H1 (cell line): ENCODE measurements at regions not wholly inside any gene's neighbourhood (a gene's known extent, or its start where the extent isn't known, plus 50 kb on each side); places are given as distances from the start of the nearest gene placed in this dataset.

Source experiments
- CTCF ChIA-PET: fragments of 300-600 bp; sonication (Branson Sonifier 250); formaldehyde crosslinking; loops from one replicate; lab custom pipeline; 2021; ENCODE audit not compliant: partially characterized antibody; lab: Charles Lee
- POLR2A ChIA-PET: fragments of 300-600 bp; sonication (Branson Sonifier 250); formaldehyde crosslinking; loops from one replicate; lab custom pipeline; 2021; ENCODE audit warnings: inconsistent platforms; ENCODE audit not compliant: partially characterized antibody; lab: Charles Lee
- DNase-seq, 2 experiments: peaks; one replicate each; pipeline versions ENCODE4 v3.0.0 to v3.0.0-alpha.2; 2010 to 2022; ENCODE audit warnings: low spot score in 2 of 2, low read depth in 1 of 2, mixed read lengths in 1 of 2
- FAIRE-seq: peaks from 2 replicates; lab custom pipeline; 2011; peaks lifted over from hg19 to GRCh38; lab: Jason Lieb, UNC
- H2AFZ ChIP-seq: 2 replicates; pipeline ENCODE4 v1.8.1; 2012; ENCODE audit warnings: low read length, inconsistent platforms
- H2AK5ac ChIP-seq: 2 replicates; pipeline ENCODE4 v1.6.1; 2013; ENCODE audit warnings: low read depth, low read length
- H2BK120ac ChIP-seq: replicated peaks from 2 replicates; pipeline ENCODE3; 2013; ENCODE audit warnings: low read depth, low read length, inconsistent platforms
- H2BK12ac ChIP-seq: 2 replicates; pipeline ENCODE4 v1.6.1; 2013; ENCODE audit warnings: low read depth, low read length
- H2BK15ac ChIP-seq: 2 replicates; pipeline ENCODE4 v1.6.1; 2013; ENCODE audit warnings: low read length
- H2BK20ac ChIP-seq: 2 replicates; pipeline ENCODE4 v1.6.1; 2013; ENCODE audit warnings: low read length
- H2BK5ac ChIP-seq: 2 replicates; pipeline ENCODE4 v1.6.1; 2013; ENCODE audit warnings: low read depth, low read length
- H3K14ac ChIP-seq: 2 replicates; pipeline ENCODE4 v1.6.1; 2013; ENCODE audit warnings: inconsistent platforms; ENCODE audit not compliant: insufficient read length
- H3K18ac ChIP-seq: 2 replicates; pipeline ENCODE4 v1.6.1; 2013; ENCODE audit warnings: low read length; ENCODE audit errors: extremely low read depth
- H3K23ac ChIP-seq: 2 replicates; pipeline ENCODE4 v1.6.1; 2013; ENCODE audit warnings: inconsistent platforms; ENCODE audit not compliant: insufficient read length
- H3K23me2 ChIP-seq: 2 replicates; pipeline ENCODE4 v1.6.1; 2013; ENCODE audit warnings: low read depth, low read length
- H3K27ac ChIP-seq: 2 replicates; pipeline ENCODE4 v1.6.1; 2011; ENCODE audit warnings: low read depth, low read length, inconsistent platforms
- H3K27me3 ChIP-seq, 4 experiments: replicated peaks in 1 of 4; 1 replicate in 1 of 4; 2 replicates in 3 of 4; pipeline versions ENCODE4 v1.6.1 to v1.8.1; 2011 to 2013; ENCODE audit warnings: low read length in 3 of 4, mild to moderate bottlenecking in 3 of 4, inconsistent platforms in 2 of 4, mixed read lengths in 2 of 4, moderate library complexity in 1 of 4; ENCODE audit not compliant: control insufficient read depth in 3 of 4, insufficient read depth in 3 of 4; ENCODE audit errors: extremely low read depth in 1 of 4
- H3K36me3 ChIP-seq, 4 experiments: 2 replicates each; pipeline versions ENCODE4 v1.6.1 to v1.8.1; 2011 to 2013; ENCODE audit warnings: mild to moderate bottlenecking in 4 of 4, low read length in 3 of 4, moderate library complexity in 2 of 4, control low read depth in 1 of 4, inconsistent platforms in 1 of 4; ENCODE audit not compliant: insufficient read depth in 4 of 4, control insufficient read depth in 2 of 4
- H3K4ac ChIP-seq: replicated peaks from 2 replicates; pipeline ENCODE3; 2013; ENCODE audit warnings: low read length, low read depth, mixed read lengths, inconsistent platforms; ENCODE audit not compliant: insufficient read length
- H3K4me1 ChIP-seq, 4 experiments: replicated peaks in 1 of 4; 1 replicate in 1 of 4; 2 replicates in 3 of 4; pipeline versions ENCODE4 v1.6.1 to v1.8.1; 2011 to 2013; ENCODE audit warnings: low read length in 3 of 4, inconsistent platforms in 2 of 4, mixed read lengths in 1 of 4; ENCODE audit not compliant: insufficient read depth in 4 of 4, control insufficient read depth in 3 of 4
- H3K4me2 ChIP-seq, 2 experiments: 2 replicates each; pipeline versions ENCODE4 v1.6.1 to v1.8.1; 2011 to 2013; ENCODE audit warnings: low read depth in 2 of 2, low read length in 2 of 2, control low read depth in 1 of 2, inconsistent platforms in 1 of 2, mild to moderate bottlenecking in 1 of 2; ENCODE audit not compliant: insufficient read depth in 1 of 2
- H3K4me3 ChIP-seq, 4 experiments: fragments of 200-600, 300-600 bp in 1 of 4; sonication (generic), shearing (Covaris generic), sonication (Bioruptor Twin) in 1 of 4; 2 replicates each; pipeline versions ENCODE4 v1.5.1 to v1.8.1; 2011 to 2016; ENCODE audit warnings: low read length in 4 of 4, low read depth in 3 of 4, control low read depth in 2 of 4, inconsistent platforms in 2 of 4, mild to moderate bottlenecking in 2 of 4, mixed read lengths in 1 of 4, moderate library complexity in 1 of 4; ENCODE audit not compliant: insufficient read depth in 2 of 4; ENCODE audit errors: extremely low read depth in 1 of 4
- H3K56ac ChIP-seq: replicated peaks from 2 replicates; pipeline ENCODE3; 2013; ENCODE audit warnings: low read depth, mild to moderate bottlenecking, mixed read lengths, low read length, inconsistent platforms; ENCODE audit not compliant: insufficient read length
- H3K79me1 ChIP-seq: 2 replicates; pipeline ENCODE4 v1.6.1; 2013; ENCODE audit warnings: low read depth, low read length, control low read depth
- H3K79me2 ChIP-seq, 2 experiments: 2 replicates each; pipeline versions ENCODE4 v1.6.1 to v1.8.1; 2012 to 2013; ENCODE audit warnings: low read length in 2 of 2, mild to moderate bottlenecking in 2 of 2, inconsistent platforms in 1 of 2; ENCODE audit not compliant: insufficient read depth in 2 of 2, control insufficient read depth in 1 of 2
- H3K9ac ChIP-seq, 4 experiments: replicated peaks in 1 of 4; 1 replicate in 1 of 4; 2 replicates in 3 of 4; pipeline versions ENCODE4 v1.6.1 to v1.8.1; 2011 to 2013; ENCODE audit warnings: low read depth in 3 of 4, low read length in 3 of 4, control low read depth in 2 of 4, mild to moderate bottlenecking in 2 of 4, moderate library complexity in 2 of 4, inconsistent platforms in 1 of 4; ENCODE audit errors: extremely low read depth in 1 of 4
- H3K9me3 ChIP-seq, 2 experiments: 2 replicates each; pipeline versions ENCODE4 v1.6.1 to v1.8.1; 2012 to 2013; ENCODE audit warnings: mild to moderate bottlenecking in 2 of 2, moderate library complexity in 2 of 2, control low read depth in 1 of 2, inconsistent platforms in 1 of 2, low read depth in 1 of 2, low read length in 1 of 2, mixed read lengths in 1 of 2; ENCODE audit not compliant: insufficient read depth in 2 of 2
- H4K20me1 ChIP-seq, 2 experiments: replicated peaks in 1 of 2; 2 replicates each; pipeline versions ENCODE3 to v1.8.1; 2011 to 2013; ENCODE audit warnings: inconsistent platforms in 2 of 2, low read length in 2 of 2, mild to moderate bottlenecking in 1 of 2; ENCODE audit not compliant: insufficient read depth in 2 of 2, control insufficient read depth in 1 of 2
- H4K5ac ChIP-seq: 2 replicates; pipeline ENCODE4 v1.6.1; 2013; ENCODE audit warnings: low read length, low read depth, mixed read lengths, inconsistent platforms; ENCODE audit not compliant: insufficient read length
- H4K8ac ChIP-seq: 2 replicates; pipeline ENCODE4 v1.8.0; 2013; ENCODE audit warnings: mild to moderate bottlenecking, moderate library complexity, low read length, inconsistent platforms; ENCODE audit not compliant: insufficient read depth; ENCODE audit errors: extremely low read depth
- H4K91ac ChIP-seq: replicated peaks from 2 replicates; pipeline ENCODE3; 2013; ENCODE audit warnings: low read length, mixed read lengths, inconsistent platforms; ENCODE audit not compliant: insufficient read length
- ATF3 ChIP-seq: IDR thresholded peaks from 2 replicates; pipeline ENCODE4 v1.6.1; 2011; ENCODE audit warnings: low read depth, mild to moderate bottlenecking, low read length; ENCODE audit not compliant: insufficient read depth
- KDM4A ChIP-seq: IDR thresholded peaks from one replicate; pipeline ENCODE4 v1.7.1; 2012; ENCODE audit warnings: low read depth, mild to moderate bottlenecking, moderate library complexity, low read length, inconsistent platforms; ENCODE audit not compliant: severe bottlenecking
- SP4 ChIP-seq: IDR thresholded peaks from 2 replicates; pipeline ENCODE4 v1.6.1; 2012; ENCODE audit warnings: low read length, inconsistent platforms
- USF2 ChIP-seq: IDR thresholded peaks from 2 replicates; pipeline ENCODE4 v1.6.1; 2011; ENCODE audit warnings: low read length, improper control_type of control experiment
- WGBS, 2 experiments: shearing (Covaris generic) in 1 of 2; methylation state at CpG; one replicate each; pipeline versions ENCODE4 v1.1.6 to v1.1.7; 2013 to 2015; ENCODE audit warnings: low lambda C conversion rate in 2 of 2, mixed read lengths in 2 of 2, inconsistent platforms in 1 of 2, low coverage in 1 of 2, missing lambda C conversion rate in 1 of 2; ENCODE audit not compliant: insufficient replicate concordance in 2 of 2, insufficient coverage in 1 of 2, insufficient read length in 1 of 2; ENCODE audit errors: extremely low coverage in 1 of 2, missing lambda C conversion rate in 1 of 2; 5-methylcytosine and 5-hydroxymethylcytosine counted together

- Histone ChIP-seq H3K23ac (no peak overlapping the region), H4K20me1 (no peaks in the 10 kb centered on the region), H2AK5ac (no peak overlapping the region), H2BK5ac (no peak overlapping the region), H3K4me3 (no peak overlapping the region), H2BK15ac (no peak overlapping the region), H4K8ac (no peak overlapping the region), H3K79me1 (no peaks in the 10 kb centered on the region), H4K5ac (no peak overlapping the region), H3K4ac (no peak overlapping the region), H3K56ac (no peak overlapping the region), H3K27me3 (no peaks in the 10 kb centered on the region), H3K9ac (no peak overlapping the region), H3K36me3 (no peaks in the 10 kb centered on the region), H3K79me2 (no peaks in the 10 kb centered on the region), H3K14ac (no peak overlapping the region), H4K91ac (no peak overlapping the region), H2BK12ac (no peak overlapping the region), H2BK120ac (no peak overlapping the region), H3K4me1 (peaks cover 0 to 5% (median 3%) of the 10 kb centered on the region in 4 experiments; a peak in 2 of 7 replicates), H2AFZ (no peak overlapping the region), H3K4me2 (no peak overlapping the region), H3K23me2 (no peaks in the 10 kb centered on the region), H3K18ac (no peak overlapping the region), H2BK20ac (no peak overlapping the region), H3K9me3 (no peaks in the 10 kb centered on the region), H3K27ac (no peak overlapping the region)
- WGBS, 2 experiments, result 97% methylated on average over 4 of the region's 4 CpGs; no CpG with 5 or more reads in 1 of the 2 experiments
- no peak for DNase-seq
- ChIA-PET CTCF (interaction anchor here (0.8 kb wide), 1 partner anchor 20 kb away, joined by 3 read pairs; no protein-coding TSS in a partner anchor), POLR2A (no interaction called here)
- no peak for FAIRE-seq
- TF ChIP-seq KDM4A (no peak), SP4 (no peak), ATF3 (no peak), USF2 (no peak)
Observed at GRCh38 chr12:98121963-98122362, 393.4 kb upstream of the TMPO start.
